Stomach (tissue), 4 donors: ENCODE measurements at regions not wholly inside any gene's neighbourhood (a gene's known extent, or its start where the extent isn't known, plus 50 kb on each side); places are given as distances from the start of the nearest gene placed in this dataset.

Source experiments
- POLR2A ChIP-seq, 4 donors: fragments of 450-650 bp; IDR thresholded peaks; one replicate each; pipeline ENCODE4 v1.6.1; 2016; ENCODE audit warnings: antibody characterized with exemption in 4 of 4, control low read depth in 2 of 4, mild to moderate bottlenecking in 1 of 4, moderate library complexity in 1 of 4
- POLR2AphosphoS5 ChIP-seq, 3 donors: sonication (generic); formaldehyde crosslinking; IDR thresholded peaks; one replicate each; pipeline ENCODE4 v1.6.1; 2016; ENCODE audit warnings: antibody characterized with exemption in 3 of 3
- TF ChIP-seq, protein P1 (sequence below), 7 experiments: fragments of 450-650 bp in 4 of 7; fragments of 200-600 bp in 3 of 7; sonication (generic) in 3 of 7; IDR thresholded peaks; one replicate each; pipeline ENCODE4 v1.5.1; 2016 to 2019; ENCODE audit warnings: antibody characterized with exemption in 7 of 7, control low read depth in 2 of 7, mild to moderate bottlenecking in 1 of 7

DNA sequence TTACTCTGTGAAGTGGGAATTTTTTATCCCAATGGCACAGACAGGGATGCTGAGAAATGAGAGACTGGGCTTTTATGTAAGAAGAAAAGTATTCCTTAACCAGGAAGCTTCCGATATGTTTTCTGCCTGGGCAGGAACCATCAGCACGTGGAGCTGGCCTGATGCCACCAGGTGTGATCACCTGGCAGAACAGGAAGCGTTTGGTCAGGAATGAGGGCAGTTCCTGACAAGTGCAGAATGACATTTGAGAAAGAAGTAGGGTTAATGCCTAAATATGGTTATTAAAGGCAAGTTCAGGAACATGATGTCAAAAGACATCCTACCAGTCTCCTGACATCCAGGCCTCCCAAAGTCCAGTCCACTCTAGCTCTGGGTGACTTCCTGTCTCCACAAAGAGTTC, 210.3 kb downstream of the NUAK1 start:
- TF ChIP-seq, protein P1, sequence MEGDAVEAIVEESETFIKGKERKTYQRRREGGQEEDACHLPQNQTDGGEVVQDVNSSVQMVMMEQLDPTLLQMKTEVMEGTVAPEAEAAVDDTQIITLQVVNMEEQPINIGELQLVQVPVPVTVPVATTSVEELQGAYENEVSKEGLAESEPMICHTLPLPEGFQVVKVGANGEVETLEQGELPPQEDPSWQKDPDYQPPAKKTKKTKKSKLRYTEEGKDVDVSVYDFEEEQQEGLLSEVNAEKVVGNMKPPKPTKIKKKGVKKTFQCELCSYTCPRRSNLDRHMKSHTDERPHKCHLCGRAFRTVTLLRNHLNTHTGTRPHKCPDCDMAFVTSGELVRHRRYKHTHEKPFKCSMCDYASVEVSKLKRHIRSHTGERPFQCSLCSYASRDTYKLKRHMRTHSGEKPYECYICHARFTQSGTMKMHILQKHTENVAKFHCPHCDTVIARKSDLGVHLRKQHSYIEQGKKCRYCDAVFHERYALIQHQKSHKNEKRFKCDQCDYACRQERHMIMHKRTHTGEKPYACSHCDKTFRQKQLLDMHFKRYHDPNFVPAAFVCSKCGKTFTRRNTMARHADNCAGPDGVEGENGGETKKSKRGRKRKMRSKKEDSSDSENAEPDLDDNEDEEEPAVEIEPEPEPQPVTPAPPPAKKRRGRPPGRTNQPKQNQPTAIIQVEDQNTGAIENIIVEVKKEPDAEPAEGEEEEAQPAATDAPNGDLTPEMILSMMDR (IDR thresholded peaks at IDR 0.05): no peak
- TF ChIP-seq POLR2A (IDR thresholded peaks at IDR 0.05) (no peak), POLR2AphosphoS5 (IDR thresholded peaks at IDR 0.05) (no peak)
